ENCODE measurements at regions not wholly inside any gene's neighbourhood (a gene's known extent, or its start where the extent isn't known, plus 50 kb on each side); places are given as distances from the start of the nearest gene placed in this dataset.
A peak's percentile ranks its signal among the peaks of the same experiment; 100 is the strongest.
"Not testable (repeated sequence)": the region's sequence is repeated elsewhere in the genome, so short reads cannot be mapped to it uniquely, and the experiment has no call there.

DNA sequence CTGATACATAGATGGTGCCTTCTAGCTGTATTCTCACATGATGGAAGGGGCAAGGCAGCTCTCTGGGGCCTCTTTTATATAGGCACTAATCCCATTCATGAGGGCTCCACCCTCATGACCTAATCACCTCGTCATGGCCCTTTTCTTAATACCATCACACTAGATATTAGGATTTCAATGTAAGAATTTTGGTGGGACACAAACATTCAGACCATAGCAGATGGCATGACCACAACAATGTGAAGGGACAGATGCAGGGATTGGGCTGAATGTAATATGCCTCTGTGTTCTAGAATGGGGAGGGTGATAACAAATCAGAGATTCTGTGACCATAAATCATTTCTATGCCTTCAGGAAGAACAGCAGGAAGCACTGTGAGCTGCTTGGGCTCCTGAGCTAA is 145.8 kb downstream of the LCA5 start:
- no peak for DNase-seq

DNA sequence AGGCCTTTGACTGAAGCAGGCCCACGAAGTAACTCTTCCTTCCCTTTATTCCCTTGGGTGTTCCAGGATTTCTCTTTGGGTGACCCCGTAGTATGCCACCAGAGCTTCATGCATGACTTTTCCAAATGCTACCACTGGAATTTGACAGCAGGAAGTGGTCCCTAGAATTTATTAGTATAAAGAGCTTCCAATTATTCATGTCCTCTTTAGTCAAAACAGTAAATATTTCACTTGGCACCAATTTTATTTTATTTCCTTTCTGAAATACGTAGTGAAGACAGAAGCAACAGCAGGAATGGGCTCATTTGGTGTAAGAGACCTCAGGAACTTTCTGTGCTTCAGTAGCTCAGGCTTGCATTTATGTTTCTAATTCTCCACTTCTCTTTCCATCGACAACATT is 151.3 kb downstream of the LCA5 start:
- no peak for DNase-seq

- no peak for DNase-seq
Observed at GRCh38 chr6:79385333-79385732, 150.9 kb upstream of the HMGN3 start.

- no peak for DNase-seq
Observed at GRCh38 chr6:79384845-79385244, 150.4 kb upstream of the HMGN3 start.

DNA sequence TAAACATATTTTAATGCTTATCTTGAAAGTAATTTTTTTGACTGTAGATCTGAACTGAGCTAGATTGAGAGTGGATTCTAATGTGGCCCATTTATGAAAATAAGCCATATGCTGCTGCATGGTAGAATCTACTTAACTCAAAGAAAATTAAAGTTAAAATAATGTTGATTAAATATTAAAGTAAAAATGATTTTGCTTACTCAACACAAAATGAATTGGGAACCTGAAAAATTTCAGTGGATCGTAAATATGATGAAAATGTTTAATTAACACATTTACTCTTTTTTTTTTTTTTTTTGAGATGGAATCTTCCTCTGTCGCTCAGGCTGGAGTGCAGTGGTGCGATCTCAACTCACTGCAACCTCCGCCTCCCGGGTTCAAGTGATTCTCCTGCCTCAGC is 144.5 kb upstream of the HMGN3 start:
- no peak for DNase-seq

- peak; percentile 64 for DNase-seq
Observed at GRCh38 chr6:79377888-79378348, 143.4 kb upstream of the HMGN3 start.

DNA sequence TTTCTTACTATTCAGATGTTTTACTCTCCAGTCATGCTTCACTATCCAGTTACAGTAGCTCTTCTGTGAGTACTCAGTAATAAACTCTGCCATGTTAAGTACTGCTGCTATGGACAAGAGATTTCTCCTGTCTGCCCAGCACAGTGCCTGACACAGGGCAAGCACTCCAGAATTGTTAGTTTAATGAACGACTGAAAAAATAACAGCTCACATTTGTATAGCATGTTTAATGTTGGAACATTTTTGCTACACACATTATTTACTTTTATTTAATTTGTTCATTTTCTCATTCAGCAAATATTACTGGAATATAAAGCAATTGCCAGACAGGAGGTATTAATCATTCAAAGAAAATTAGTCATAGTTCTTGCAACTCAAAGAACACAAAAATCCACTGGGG is 142.6 kb upstream of the HMGN3 start:
- no peak for DNase-seq

GRCh38 chr6:79375635-79376337 is 141.3 kb upstream of the HMGN3 start:
- DNase-seq: no peak

- DNase-seq: no peak
Observed at GRCh38 chr6:79374308-79374707, 139.8 kb upstream of the HMGN3 start.

- no peak for DNase-seq
Observed at GRCh38 chr6:79373880-79374279, 139.4 kb upstream of the HMGN3 start.

DNA sequence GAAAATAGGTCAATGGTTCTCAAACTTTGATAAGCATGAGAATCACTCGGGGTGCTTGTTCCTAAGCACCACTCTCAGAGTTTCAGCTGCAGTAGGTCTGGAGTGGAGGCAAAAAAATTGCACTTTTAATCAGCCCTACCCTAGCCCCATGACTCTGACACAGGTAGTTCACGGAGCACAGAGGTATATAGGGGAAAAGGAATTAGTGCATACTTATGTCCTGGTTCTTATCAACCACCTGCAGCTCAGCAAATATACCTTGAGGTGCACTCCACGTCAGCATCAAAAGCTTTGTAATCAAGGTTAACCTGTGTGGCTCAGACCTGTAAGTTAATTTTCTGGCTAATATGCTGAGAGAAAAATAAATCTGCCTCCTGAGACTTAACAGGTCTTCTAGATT is 138.8 kb upstream of the HMGN3 start:
- DNase-seq: no peak

- no peak for DNase-seq
Observed at GRCh38 chr6:79372757-79373156, 138.3 kb upstream of the HMGN3 start.

DNA sequence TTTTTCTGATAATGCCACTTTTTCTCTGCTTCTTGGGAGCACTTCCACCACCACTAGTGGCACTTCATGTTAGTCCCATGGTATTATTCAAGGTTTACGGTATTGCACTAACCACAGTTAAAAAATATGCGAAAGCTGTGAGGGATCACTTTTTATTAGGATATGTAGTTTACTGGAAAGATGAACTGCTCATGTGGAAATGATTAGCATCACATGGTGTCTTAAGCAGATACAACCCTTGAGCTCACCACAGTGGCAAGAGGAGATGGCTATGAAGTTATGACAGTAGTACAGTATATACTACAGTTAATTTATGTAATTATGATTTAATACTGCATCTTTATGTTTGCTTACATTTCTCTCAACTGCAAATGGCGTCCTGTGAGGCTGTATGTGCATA is 134.5 kb upstream of the HMGN3 start:
- DNase-seq: no peak

GRCh38 chr6:79363441-79363840 is 129.0 kb upstream of the HMGN3 start:
- DNase-seq: not testable (repeated sequence)

- not testable (repeated sequence) for DNase-seq
Observed at GRCh38 chr6:79361074-79361473, 126.6 kb upstream of the HMGN3 start.

DNA sequence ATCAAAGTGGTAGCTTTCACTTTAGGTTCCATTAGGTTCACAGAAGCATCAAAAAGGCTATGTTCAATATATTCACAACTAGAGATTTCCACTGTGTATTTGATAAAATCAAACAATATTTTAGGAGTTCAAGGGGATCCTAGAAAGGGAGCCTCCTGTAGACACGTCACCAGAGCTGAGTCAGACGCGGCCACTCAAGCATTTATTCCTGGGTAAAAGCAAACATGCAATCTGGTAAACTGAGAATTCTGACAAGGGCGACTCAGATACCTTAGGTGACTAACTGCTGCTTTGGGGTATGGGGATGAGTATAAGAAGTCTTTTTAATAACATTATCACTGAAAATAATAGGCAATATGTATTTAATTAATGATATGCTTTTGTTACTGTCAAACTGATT is 118.7 kb upstream of the HMGN3 start:
- no peak for DNase-seq

- DNase-seq: no peak
Observed at GRCh38 chr6:79338493-79338892, 104.0 kb upstream of the HMGN3 start.

DNA sequence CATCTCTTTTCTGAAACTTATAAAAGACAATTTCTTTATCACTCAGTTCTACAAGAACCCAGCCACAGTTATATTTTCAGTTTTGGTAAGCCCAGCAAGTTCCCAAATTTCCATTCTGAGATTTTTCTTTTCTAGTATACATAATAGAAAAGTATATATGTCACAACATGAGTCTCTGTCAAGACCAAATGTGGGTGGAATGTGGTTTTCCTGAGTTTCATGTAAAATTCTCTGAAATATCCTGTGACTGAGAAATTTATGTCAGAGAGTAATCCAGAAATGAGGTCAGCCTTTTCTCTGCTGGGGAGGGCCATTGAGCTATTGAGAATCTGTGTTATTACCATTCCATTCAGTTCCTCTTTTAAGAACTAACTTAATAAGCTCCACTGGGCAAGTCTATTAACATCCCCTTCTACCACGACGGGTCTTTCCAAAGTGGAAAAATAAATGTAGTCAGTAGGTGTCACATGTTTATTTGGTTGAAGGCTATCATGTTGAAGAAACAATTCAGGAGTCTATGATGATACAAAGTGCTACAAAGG is 100.7 kb upstream of the HMGN3 start:
- DNase-seq: peak; percentile 14

DNA sequence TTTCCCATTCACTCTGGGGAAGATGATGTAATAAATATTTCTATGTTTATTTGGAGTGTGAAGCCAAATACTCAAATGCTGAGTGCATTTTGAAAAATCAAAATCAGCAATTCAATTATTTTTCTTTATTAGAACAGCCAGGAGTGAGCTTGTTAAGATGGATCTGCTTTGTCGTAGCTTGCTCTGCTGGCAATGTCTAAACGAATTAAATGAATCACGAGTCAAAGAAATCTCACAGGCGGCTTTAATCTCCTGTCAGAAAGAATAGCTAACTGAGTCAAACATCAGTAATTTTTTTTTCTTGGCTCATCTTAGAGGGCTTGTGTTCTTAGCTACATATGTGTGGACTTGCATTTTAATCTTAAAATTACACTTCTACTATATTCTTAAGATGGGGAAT is 100.2 kb upstream of the HMGN3 start:
- no peak for DNase-seq

- DNase-seq: no peak
Observed at GRCh38 chr6:79330704-79331103, 96.2 kb upstream of the HMGN3 start.

DNA sequence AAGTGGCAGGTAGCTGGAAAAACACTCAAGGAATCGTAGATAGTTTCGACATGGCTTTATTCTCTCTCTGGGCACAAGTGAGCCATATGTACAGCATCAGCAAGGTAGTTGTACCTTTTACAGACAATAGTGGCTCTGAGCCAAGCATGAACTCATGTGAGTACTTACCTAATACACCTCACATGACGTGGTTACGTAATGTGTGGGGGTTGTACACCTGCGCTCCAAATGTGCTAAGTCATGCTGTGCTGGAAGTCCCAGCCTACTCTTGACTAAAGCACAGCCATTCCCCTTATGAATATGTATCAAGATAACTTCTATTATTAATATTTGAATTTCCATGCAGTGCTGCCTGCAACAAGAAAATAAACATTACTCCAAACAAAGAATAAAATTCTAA is 78.8 kb upstream of the HMGN3 start:
- DNase-seq: no peak

DNA sequence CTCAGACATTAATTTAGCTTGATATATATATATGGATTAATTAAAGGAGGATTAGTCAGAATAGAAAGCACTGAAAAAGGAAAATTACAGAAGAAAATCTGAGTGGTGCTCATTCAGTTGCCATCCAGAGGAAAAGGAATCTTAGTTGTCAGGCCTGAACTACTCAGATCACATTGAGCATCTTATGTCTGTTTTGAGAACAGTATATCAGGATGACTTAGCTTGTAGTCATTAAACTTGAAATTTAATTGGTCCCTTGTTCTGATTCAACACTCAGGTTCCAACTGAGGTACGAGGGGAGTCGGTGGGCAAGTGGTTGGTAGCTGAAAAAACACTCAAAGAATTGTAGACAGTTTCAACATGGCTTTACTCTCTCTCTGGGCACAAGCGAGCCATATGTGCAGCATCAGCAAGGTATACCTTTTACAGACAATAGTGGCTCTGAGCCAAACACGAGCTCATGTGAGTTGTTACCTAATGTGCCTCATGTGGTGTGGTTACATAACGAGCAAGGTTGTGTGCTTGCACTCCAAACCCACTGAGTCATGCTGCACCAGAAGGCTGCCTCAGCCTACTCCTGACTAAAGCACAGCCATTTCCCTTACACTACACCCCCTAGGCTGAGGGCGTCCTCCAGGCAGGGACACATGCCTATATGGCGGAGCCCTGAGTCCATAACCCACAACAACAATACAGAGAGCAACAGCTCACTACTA is 73.0 kb upstream of the HMGN3 start:
- no peak for DNase-seq

- no peak for DNase-seq
Observed at GRCh38 chr6:79305020-79305419, 70.5 kb upstream of the HMGN3 start.

DNA sequence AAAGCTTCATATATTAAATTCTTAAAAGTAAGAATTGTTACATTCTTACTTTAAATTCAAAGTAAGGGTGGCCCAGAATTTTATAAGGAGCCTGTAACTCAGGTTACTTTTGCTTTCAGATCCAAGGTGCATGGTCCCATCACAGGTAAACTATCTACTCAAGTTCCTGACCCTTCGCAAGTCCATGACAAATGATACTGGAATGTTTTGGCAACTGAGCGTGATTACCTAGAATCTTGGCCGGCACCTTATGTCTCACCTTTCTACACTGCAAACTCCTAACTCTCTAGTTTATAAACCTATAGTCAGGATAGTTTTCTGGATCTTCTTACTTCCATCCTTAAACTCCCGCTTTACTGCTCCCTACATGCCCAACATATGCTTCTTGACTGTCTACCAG is 67.9 kb upstream of the HMGN3 start:
- DNase-seq: no peak

Data from OCI-M1 (cell line).